ENCODE measurements at regions not wholly inside any gene's neighbourhood (a gene's known extent, or its start where the extent isn't known, plus 50 kb on each side); places are given as distances from the start of the nearest gene placed in this dataset.

DNA sequence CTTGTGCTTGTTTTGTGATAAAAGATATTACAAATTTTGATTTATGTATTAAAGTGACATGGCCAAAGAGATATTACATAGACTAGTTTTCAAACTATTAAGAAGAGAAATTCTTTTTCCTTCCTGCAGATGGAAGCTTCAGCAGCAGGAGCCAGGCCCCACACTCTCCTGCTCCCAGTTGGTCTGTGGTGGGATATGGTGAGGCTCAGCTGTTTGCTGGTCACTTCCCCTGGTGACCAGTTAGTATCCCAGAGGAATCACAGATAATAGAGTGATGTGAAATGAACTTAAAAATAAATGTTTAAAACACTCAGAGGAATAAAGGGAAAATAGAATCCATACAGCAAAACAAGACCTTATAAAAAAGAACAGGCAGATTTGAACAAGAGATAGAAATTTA, 154.7 kb downstream of the KTN1 start:
- ATAC-seq = no peak
- H3K27me3 Mint-ChIP-seq = peaks cover 0 to 5% (median 0%) of the 10 kb centered on the region in 5 donors
- no peaks in the 10 kb centered on the region for H3K36me3 Mint-ChIP-seq
- no peak overlapping the region for H3K4me3 Mint-ChIP-seq
- H3K9me3 Mint-ChIP-seq = no peaks in the 10 kb centered on the region
- H3K4me1 Mint-ChIP-seq = no peaks in the 10 kb centered on the region
- no peak for DNase-seq
- POLR2A ChIA-PET = no interaction called here
- H3K27ac Mint-ChIP-seq = no peak overlapping the region

DNA sequence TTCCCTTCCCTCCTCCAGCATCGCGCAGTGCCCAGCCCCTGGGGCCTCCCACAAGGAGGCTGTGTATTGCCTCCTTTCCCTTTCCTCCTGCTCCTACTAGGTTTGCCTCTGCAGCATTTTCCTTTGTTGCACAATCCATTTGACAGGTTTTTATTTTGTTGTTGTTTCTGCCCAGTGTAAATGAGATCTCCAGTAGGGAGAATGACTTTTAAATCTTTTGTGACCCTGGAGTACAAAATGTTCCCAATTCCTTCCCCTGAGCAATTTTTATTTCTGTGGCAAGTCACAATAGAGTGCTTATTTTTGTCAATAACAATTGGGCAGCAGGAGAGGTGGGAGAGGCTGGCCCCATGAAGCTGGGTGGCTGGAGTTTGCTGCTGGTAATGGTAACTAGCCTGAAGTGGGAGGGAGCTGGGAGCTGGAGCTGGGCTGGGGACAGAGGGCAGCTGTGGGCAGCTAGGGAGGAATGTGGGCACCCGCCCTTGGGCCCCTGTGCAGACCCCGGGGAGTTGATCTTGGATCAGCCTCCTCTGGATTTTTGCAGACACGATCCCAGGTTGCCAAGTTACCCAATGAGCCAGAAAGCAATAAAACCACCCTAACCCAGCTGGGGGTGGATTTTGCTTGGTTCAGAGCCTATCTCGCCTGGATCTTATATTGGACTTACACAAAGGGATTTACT, 160.1 kb downstream of the KTN1 start:
- H3K4me3 Mint-ChIP-seq = no peak overlapping the region
- no peak overlapping the region for H3K27ac Mint-ChIP-seq
- no peaks in the 10 kb centered on the region for H3K9me3 Mint-ChIP-seq
- no peak for DNase-seq
- H3K27me3 Mint-ChIP-seq = no peaks in the 10 kb centered on the region
- H3K4me1 Mint-ChIP-seq = no peaks in the 10 kb centered on the region
- H3K36me3 Mint-ChIP-seq = no peaks in the 10 kb centered on the region
- ATAC-seq = no peak
- POLR2A ChIA-PET = no interaction called here

DNA sequence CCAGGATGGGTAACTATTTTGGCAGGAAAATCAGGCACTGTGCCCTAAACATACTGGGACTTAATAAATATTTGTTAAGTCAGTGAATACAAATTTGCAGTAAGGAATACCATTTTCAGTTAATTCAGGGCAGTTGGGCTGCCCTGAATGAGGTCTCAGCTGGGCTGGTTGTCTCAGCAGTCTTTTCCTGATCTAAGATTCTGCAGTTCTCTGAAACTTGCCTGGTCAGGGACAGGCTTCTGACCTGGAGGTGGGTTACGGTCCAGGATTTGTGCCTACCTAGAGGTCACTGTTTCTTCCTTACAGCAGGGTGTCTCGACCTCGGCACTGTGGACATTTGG, 160.6 kb downstream of the KTN1 start:
- no peak for ATAC-seq
- Mint-ChIP-seq H3K27me3 (no peaks in the 10 kb centered on the region), H3K4me3 (no peak overlapping the region), H3K4me1 (no peaks in the 10 kb centered on the region), H3K36me3 (no peaks in the 10 kb centered on the region), H3K9me3 (no peaks in the 10 kb centered on the region), H3K27ac (no peak overlapping the region)
- POLR2A ChIA-PET = no interaction called here
- no peak for DNase-seq

DNA sequence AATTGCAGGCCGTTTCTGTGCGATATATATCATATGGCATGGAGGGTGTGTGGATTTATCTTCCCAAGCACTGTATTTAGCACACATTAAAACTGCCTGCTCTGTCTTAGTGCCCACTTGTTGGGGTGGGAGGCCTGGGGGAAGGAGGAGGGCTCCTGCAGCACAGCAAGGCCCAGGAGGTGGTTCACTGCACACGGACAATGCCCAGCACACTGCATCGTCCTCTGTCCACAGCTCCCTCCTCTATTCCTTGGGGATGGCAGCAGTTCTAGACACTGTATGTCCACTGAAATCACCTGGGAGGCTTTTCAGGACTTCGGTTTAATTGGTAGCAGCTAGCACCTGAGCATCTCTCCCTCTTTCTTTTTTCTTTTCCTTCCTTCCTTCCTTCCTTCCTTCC, 161.2 kb downstream of the KTN1 start:
- Mint-ChIP-seq H3K9me3 (no peaks in the 10 kb centered on the region), H3K4me3 (no peak overlapping the region), H3K27me3 (no peaks in the 10 kb centered on the region), H3K4me1 (no peaks in the 10 kb centered on the region), H3K27ac (no peak overlapping the region), H3K36me3 (no peaks in the 10 kb centered on the region)
- DNase-seq (no peak), ATAC-seq (no peak)
- POLR2A ChIA-PET = no interaction called here

DNA sequence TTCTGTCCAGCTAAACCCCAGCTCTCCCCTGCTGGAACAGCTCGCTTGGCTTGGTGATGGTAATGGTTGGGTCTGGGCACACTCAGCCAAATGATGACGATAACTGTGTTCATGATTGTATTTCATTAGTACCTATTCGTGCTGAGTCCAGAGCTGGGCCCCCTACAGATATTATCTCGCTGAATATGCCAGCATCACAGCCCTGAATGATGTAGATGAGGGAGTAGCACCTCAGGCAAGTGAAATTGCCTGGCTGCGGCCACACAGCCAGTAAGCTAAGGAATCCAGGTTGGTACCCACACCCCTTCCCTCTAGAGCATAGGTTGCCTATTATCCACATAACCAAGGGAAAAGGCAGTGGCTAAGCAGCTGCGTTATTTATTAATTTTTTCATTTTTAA, 163.5 kb downstream of the KTN1 start:
- H3K4me1 Mint-ChIP-seq = no peaks in the 10 kb centered on the region
- no peaks in the 10 kb centered on the region for H3K9me3 Mint-ChIP-seq
- H3K36me3 Mint-ChIP-seq = no peaks in the 10 kb centered on the region
- ATAC-seq (no peak), DNase-seq (no peak)
- no peaks in the 10 kb centered on the region for H3K27me3 Mint-ChIP-seq
- no peak overlapping the region for H3K4me3 Mint-ChIP-seq
- POLR2A ChIA-PET = no interaction called here
- no peak overlapping the region for H3K27ac Mint-ChIP-seq

DNA sequence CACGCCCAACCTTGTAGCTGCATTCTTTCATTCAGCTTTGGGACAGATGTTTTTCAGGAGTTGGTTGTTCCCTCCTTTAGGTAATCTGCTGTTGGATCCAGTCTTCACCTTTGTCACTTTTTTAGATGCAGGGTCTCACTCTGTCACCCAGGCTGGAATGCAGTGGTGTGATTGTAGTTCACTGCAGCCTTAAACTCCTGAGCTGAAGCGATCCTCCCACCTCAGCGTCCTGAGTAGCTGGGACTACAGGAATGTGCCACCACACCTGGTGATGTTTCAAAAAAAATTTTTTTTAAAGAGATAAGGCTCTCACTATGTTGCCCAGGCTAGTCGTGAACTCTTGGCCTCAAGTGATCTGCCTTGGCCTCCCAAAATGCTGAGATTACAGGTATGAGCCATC, 164.3 kb downstream of the KTN1 start:
- POLR2A ChIA-PET = no interaction called here
- Mint-ChIP-seq H3K27ac (no peak overlapping the region), H3K4me3 (no peak overlapping the region), H3K27me3 (no peaks in the 10 kb centered on the region), H3K36me3 (no peaks in the 10 kb centered on the region), H3K9me3 (no peaks in the 10 kb centered on the region), H3K4me1 (no peaks in the 10 kb centered on the region)
- no peak for DNase-seq
- ATAC-seq = no peak

DNA sequence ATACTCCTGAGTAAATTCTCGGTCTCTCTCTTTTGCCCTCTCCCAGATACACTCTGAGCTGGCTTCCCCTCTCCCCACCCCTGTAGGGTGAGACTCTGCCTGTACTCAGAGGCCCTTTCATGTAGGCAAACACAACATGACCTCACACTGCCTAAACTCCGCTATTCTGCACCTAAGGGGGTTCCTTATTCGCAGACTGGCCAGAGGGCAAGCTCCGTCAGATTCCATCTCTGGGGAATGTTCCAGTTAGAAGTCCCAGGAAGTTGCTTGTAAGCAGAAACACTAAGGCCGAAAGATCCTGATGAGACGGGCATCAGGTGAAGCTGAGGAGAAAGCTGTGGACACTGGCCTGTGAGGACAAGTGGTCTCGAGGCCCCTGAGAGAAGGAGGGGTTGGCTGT, 165.9 kb downstream of the KTN1 start:
- no peaks in the 10 kb centered on the region for H3K9me3 Mint-ChIP-seq
- no peaks in the 10 kb centered on the region for H3K27me3 Mint-ChIP-seq
- H3K4me1 Mint-ChIP-seq = no peaks in the 10 kb centered on the region
- H3K4me3 Mint-ChIP-seq = no peak overlapping the region
- POLR2A ChIA-PET = no interaction called here
- H3K36me3 Mint-ChIP-seq = no peaks in the 10 kb centered on the region
- ATAC-seq (no peak), DNase-seq (no peak)
- H3K27ac Mint-ChIP-seq = no peak overlapping the region

DNA sequence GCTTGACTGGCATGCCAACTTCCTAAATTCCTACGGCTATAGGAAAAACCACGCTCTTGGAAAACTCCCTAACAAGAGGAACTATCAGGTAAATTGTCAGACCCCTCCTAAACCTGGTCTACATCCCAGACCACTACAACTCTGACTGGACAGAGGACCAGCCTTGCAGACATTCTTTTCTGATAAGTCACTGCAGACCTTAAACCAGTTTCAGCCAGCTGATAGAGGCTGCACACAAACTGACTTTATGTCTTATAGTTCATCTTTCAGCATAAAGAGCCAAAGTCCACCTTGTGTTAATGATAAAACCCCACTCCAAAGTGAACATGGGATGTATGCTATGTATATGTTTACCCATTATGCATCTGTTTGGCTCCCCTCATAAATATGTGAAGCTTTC, 166.6 kb downstream of the KTN1 start:
- no peaks in the 10 kb centered on the region for H3K4me1 Mint-ChIP-seq
- no peak for ATAC-seq
- no peak overlapping the region for H3K4me3 Mint-ChIP-seq
- H3K27me3 Mint-ChIP-seq = no peaks in the 10 kb centered on the region
- DNase-seq = no peak
- no peak overlapping the region for H3K27ac Mint-ChIP-seq
- H3K36me3 Mint-ChIP-seq = no peaks in the 10 kb centered on the region
- H3K9me3 Mint-ChIP-seq = no peaks in the 10 kb centered on the region
- POLR2A ChIA-PET = no interaction called here

DNA sequence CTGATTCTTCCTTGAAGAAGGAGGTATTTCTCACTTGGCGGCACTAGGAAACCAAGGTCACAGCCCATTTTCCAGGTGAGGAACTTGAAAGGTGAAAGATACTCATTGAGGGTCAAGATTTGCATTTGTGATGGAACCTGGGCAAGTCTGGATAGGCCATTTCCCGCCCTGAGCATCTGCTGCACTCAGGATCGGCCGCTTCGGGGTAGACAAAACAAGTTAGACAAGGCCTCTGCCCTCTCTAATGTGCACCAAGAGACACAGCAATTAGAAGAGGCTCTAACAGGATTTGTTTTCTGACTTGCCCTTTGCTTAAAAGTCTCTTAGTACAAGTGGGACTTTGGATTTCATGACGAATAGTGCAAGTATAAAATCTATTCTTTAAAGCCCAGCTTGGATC, 167.2 kb downstream of the KTN1 start:
- no peak for DNase-seq
- H3K9me3 Mint-ChIP-seq = no peaks in the 10 kb centered on the region
- no peak overlapping the region for H3K27ac Mint-ChIP-seq
- ATAC-seq = no peak
- POLR2A ChIA-PET = no interaction called here
- H3K27me3 Mint-ChIP-seq = no peaks in the 10 kb centered on the region
- H3K4me3 Mint-ChIP-seq = no peak overlapping the region
- no peaks in the 10 kb centered on the region for H3K36me3 Mint-ChIP-seq
- H3K4me1 Mint-ChIP-seq = no peaks in the 10 kb centered on the region

DNA sequence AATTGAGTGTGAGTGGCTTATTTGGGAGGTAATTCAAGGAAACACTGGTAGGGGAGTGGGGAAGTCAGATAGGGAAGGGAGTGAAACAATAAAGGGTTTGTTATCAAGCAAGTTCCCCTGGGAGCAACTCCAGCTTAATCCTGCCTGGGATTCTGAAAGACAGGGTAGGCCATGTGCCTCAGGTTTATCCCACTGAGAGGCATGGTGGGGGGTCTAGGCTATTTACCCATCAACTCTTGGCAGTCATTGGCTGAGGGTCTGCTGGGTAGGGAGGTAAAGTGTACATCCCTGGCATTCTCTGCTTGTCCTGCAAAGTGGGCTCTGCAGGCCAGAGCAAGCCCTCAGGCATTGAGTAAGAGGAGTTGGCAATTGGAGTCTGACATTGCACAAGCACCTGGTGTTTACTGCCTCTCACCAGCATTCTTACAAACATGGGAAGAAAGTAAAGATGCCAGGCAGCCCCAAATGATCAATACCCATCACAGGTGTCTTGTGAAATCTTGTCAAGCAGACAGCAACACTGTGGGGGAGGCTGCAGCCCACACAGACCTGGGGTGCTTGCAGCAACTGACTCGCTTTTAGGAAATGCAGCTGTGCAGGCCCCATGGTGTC, 169.3 kb downstream of the KTN1 start:
- DNase-seq (no peak), ATAC-seq (no peak)
- Mint-ChIP-seq H3K36me3 (no peaks in the 10 kb centered on the region), H3K4me3 (no peak overlapping the region), H3K27me3 (no peaks in the 10 kb centered on the region), H3K27ac (no peak overlapping the region), H3K4me1 (no peaks in the 10 kb centered on the region), H3K9me3 (no peaks in the 10 kb centered on the region)
- POLR2A ChIA-PET = no interaction called here

DNA sequence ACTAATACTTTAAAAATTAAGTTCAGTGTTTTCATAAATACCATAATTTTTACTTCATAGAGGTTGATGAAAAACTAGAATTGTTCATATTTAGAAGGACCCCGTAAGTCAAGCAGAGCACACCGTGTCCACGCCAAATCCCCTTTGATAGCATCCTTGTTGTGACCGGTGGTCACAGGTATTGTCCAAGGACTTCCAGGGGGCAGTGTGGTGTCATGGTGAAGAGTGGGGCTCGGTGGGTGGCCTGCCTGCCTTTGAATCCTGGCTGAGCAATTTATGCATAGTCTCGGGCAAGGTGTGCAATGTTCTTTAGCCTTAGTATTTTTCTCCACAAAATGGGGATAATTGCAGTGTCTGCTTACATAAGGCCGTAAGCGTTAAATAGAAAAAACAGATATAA, 169.9 kb downstream of the KTN1 start:
- H3K4me1 Mint-ChIP-seq = no peaks in the 10 kb centered on the region

DNA sequence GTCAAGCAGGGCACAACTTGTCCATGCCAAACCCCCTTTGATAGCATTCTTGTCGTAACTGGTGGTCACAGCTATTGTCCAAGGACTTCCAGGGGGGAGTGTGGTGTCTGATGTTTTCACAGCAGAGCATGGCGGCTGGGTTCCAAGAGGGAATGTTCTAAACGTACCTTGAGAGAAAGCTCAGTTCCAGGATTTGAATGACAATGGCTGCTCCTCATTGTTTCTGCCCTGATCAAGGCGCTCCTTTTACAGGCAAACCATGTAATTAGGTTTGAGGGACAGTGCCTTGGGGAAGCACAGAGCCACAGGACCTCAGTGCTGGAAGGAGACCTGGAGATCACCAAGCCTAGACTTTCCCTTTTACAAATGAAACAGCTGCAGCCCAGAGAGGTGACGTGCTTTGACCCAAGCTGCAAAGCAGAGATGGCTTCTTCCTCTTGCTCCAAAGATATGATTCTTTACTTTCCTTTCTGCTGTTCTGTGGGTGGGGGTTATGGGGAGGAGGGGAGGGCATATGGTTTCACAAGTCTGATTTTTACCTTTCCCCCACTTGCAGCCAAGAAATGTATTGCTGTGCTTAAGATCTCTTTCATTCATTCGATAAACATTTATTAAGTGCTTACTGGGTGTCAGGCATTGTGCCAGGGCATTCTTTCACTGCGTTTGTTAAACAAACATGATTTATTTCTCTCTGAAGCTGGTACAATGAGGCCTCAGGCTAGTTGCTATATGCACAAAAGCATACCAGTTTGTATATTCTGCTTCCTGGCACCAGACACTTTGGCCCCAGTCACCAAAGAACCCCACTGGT, 172.8 kb downstream of the KTN1 start:
- Mint-ChIP-seq H3K27me3 (no peaks in the 10 kb centered on the region), H3K4me3 (no peak overlapping the region), H3K36me3 (no peaks in the 10 kb centered on the region), H3K4me1 (no peaks in the 10 kb centered on the region), H3K9me3 (no peaks in the 10 kb centered on the region), H3K27ac (no peak overlapping the region)
- no peak for ATAC-seq
- POLR2A ChIA-PET = no interaction called here
- no peak for DNase-seq

More for the DNA sequence above, 169.9 kb downstream of the KTN1 start:
- no peaks in the 10 kb centered on the region for H3K36me3 Mint-ChIP-seq
- H3K27me3 Mint-ChIP-seq = no peaks in the 10 kb centered on the region
- no peaks in the 10 kb centered on the region for H3K9me3 Mint-ChIP-seq
- no peak for DNase-seq
- H3K4me3 Mint-ChIP-seq = no peak overlapping the region
- ATAC-seq = no peak
- POLR2A ChIA-PET = no interaction called here
- no peak overlapping the region for H3K27ac Mint-ChIP-seq

DNA sequence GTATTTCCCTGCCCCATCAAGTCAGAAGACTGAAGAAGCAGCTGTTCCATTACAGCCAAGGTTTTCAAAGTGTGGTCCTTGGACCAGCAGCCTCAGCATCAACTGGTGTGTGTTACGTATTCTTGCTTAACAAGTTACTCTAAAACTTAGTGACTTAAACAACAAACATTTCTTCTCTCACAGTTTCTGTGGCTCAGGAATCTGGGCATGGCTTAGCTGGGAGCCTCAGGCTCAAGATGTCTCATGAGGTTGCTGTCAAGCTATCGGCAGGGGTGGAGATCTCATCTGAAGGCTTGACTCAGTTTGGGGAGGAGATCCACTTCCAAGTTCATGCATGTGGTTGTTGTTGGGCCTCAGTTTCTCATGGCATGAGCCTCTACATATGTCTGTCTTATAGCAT, 174.5 kb downstream of the KTN1 start:
- no peak overlapping the region for H3K4me3 Mint-ChIP-seq
- no peak overlapping the region for H3K27ac Mint-ChIP-seq
- ATAC-seq (no peak), DNase-seq (no peak)
- H3K27me3 Mint-ChIP-seq = no peaks in the 10 kb centered on the region
- H3K4me1 Mint-ChIP-seq = no peaks in the 10 kb centered on the region
- H3K9me3 Mint-ChIP-seq = no peaks in the 10 kb centered on the region
- no peaks in the 10 kb centered on the region for H3K36me3 Mint-ChIP-seq
- POLR2A ChIA-PET = no interaction called here

DNA sequence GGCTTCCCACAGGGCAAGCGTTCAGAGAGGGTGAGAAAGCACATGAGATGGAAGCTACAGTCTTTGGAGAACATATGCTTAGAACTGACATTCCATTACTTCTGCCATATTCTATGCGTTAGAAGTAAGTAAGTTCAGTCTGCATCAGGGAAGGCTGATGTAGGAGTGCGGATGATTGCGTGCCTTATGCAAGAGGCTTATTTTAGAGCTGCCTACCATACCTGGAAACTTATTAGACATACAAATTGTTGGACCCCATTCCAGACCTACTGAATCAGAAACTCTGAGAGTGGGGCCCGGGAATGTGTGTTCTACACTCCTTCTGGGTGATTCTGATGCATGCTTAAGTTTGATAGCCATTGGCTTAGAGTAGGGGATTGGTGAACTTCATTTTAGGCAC, 174.9 kb downstream of the KTN1 start:
- Mint-ChIP-seq H3K9me3 (no peaks in the 10 kb centered on the region), H3K4me3 (no peak overlapping the region), H3K27ac (no peak overlapping the region), H3K4me1 (no peaks in the 10 kb centered on the region), H3K36me3 (no peaks in the 10 kb centered on the region), H3K27me3 (no peaks in the 10 kb centered on the region)
- ATAC-seq = no peak
- POLR2A ChIA-PET = no interaction called here
- DNase-seq = no peak

Measured in naive thymus-derived CD8-positive, alpha-beta T cell (primary cell).